Hepatocyte (in vitro differentiated cells): ENCODE measurements at regions not wholly inside any gene's neighbourhood (a gene's known extent, or its start where the extent isn't known, plus 50 kb on each side); places are given as distances from the start of the nearest gene placed in this dataset.

Experiments
- DNase-seq: peaks from one replicate; pipeline ENCODE4 v3.0.0-alpha.2; 2016; ENCODE audit warnings: low spot score
- H2AFZ ChIP-seq: fragments of 200-600 bp; sonication (generic); 2 replicates; pipeline ENCODE4 v1.6.0; 2016; ENCODE audit warnings: antibody characterized with exemption, mild to moderate bottlenecking
- H3K27ac ChIP-seq: fragments of 200-600 bp; sonication (generic); 2 replicates; pipeline ENCODE4 v1.5.1; 2016; ENCODE audit warnings: mild to moderate bottlenecking
- H3K27me3 ChIP-seq: fragments of 200-600 bp; sonication (generic); 2 replicates; pipeline ENCODE4 v1.6.1; 2016
- H3K36me3 ChIP-seq: fragments of 200-600 bp; sonication (generic); replicated peaks from 2 replicates; pipeline ENCODE4 v1.5.1; 2016; ENCODE audit warnings: low read depth; ENCODE audit not compliant: insufficient read depth
- H3K4me1 ChIP-seq: fragments of 200-600 bp; sonication (generic); 2 replicates; pipeline ENCODE4 v1.5.1; 2016; ENCODE audit warnings: mild to moderate bottlenecking, moderate library complexity; ENCODE audit not compliant: insufficient read depth
- H3K4me2 ChIP-seq: fragments of 200-600 bp; sonication (generic); 2 replicates; pipeline ENCODE4 v1.6.0; 2016
- H3K4me3 ChIP-seq: fragments of 200-600 bp; sonication (generic); 2 replicates; pipeline ENCODE4 v1.5.1; 2016; ENCODE audit warnings: mild to moderate bottlenecking
- H3K79me2 ChIP-seq: fragments of 200-600 bp; sonication (generic); 2 replicates; pipeline ENCODE4 v1.6.0; 2017; ENCODE audit warnings: mild to moderate bottlenecking
- H3K9me2 ChIP-seq: fragments of 200-600 bp; sonication (generic); replicated peaks from 2 replicates; pipeline ENCODE4 v1.6.0; 2017; ENCODE audit warnings: mild to moderate bottlenecking; ENCODE audit not compliant: insufficient read depth
- H3K9me3 ChIP-seq: fragments of 200-600 bp; sonication (generic); 2 replicates; pipeline ENCODE4 v1.5.1; 2016; ENCODE audit warnings: low read depth, mild to moderate bottlenecking
- H4K20me1 ChIP-seq: fragments of 200-600 bp; sonication (generic); 2 replicates; pipeline ENCODE4 v1.6.0; 2016; ENCODE audit warnings: mild to moderate bottlenecking; ENCODE audit not compliant: insufficient read depth, poor library complexity, severe bottlenecking
- EZH2 ChIP-seq: fragments of 200-600 bp; sonication (generic); IDR thresholded peaks from 2 replicates; pipeline ENCODE4 v1.6.1; 2016; ENCODE audit warnings: antibody characterized with exemption, mild to moderate bottlenecking, borderline replicate concordance
- EZH2phosphoT487 ChIP-seq: fragments of 200-600 bp; sonication (generic); IDR thresholded peaks from one replicate; pipeline ENCODE4 v1.6.1; 2018; ENCODE audit warnings: antibody characterized with exemption, mild to moderate bottlenecking, low read depth, moderate library complexity; ENCODE audit not compliant: unreplicated experiment, severe bottlenecking
- WGBS: methylation state at CpG from one replicate; pipeline ENCODE4 v1.1.6; 2016; ENCODE audit warnings: low lambda C conversion rate; ENCODE audit errors: missing lambda C conversion rate; 5-methylcytosine and 5-hydroxymethylcytosine counted together
- TF ChIP-seq, protein P1 (sequence below): fragments of 200-600 bp; sonication (generic); IDR thresholded peaks from 2 replicates; pipeline ENCODE4 v1.5.1; 2016; ENCODE audit warnings: antibody characterized with exemption, mild to moderate bottlenecking; ENCODE audit not compliant: poor library complexity

DNA sequence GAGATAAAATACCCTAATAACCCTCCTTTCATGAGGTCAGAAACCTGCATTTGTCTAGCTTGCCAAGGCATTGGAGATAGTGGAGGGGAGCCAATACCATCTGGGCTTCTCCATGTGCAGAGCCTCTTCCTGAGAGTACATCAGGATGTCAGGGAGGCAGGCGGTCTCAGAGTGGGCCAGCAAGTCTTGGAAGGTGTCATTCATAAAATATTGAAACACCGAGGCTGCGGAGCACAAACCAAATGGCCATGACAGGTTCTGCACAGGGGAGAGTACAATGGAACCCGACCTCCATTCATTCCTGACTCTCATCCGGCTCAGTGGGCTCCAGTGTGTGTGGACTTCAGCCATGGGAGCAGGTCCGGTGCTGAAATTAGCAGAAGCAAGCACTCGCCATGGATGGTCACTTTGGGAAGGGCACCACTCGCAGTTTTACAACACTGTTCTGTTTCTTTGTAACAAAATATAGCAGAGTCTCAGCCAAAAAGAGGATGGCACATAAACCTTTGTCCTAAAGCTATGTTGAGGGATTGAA is 446.6 kb downstream of the SIPA1L2 start:
- H4K20me1 ChIP-seq, result no peaks in the 10 kb centered on the region
- 85% methylated on average over 8 of the region's 8 CpGs for WGBS
- H3K4me1 ChIP-seq, result no peaks in the 10 kb centered on the region
- DNase-seq, result no peak
- H3K9me3 ChIP-seq, result no peaks in the 10 kb centered on the region
- no peak overlapping the region for H2AFZ ChIP-seq
- no peak overlapping the region for H3K4me2 ChIP-seq
- no peaks in the 10 kb centered on the region for H3K79me2 ChIP-seq
- H3K36me3 ChIP-seq, result no peaks in the 10 kb centered on the region
- H3K9me2 ChIP-seq, result no peaks in the 10 kb centered on the region
- no peaks in the 10 kb centered on the region for H3K27me3 ChIP-seq
- no peak overlapping the region for H3K4me3 ChIP-seq
- no peak for TF ChIP-seq EZH2phosphoT487
- no peak for TF ChIP-seq EZH2
- TF ChIP-seq, protein P1, sequence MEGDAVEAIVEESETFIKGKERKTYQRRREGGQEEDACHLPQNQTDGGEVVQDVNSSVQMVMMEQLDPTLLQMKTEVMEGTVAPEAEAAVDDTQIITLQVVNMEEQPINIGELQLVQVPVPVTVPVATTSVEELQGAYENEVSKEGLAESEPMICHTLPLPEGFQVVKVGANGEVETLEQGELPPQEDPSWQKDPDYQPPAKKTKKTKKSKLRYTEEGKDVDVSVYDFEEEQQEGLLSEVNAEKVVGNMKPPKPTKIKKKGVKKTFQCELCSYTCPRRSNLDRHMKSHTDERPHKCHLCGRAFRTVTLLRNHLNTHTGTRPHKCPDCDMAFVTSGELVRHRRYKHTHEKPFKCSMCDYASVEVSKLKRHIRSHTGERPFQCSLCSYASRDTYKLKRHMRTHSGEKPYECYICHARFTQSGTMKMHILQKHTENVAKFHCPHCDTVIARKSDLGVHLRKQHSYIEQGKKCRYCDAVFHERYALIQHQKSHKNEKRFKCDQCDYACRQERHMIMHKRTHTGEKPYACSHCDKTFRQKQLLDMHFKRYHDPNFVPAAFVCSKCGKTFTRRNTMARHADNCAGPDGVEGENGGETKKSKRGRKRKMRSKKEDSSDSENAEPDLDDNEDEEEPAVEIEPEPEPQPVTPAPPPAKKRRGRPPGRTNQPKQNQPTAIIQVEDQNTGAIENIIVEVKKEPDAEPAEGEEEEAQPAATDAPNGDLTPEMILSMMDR, result no peak
- H3K27ac ChIP-seq, result no peak overlapping the region

DNA sequence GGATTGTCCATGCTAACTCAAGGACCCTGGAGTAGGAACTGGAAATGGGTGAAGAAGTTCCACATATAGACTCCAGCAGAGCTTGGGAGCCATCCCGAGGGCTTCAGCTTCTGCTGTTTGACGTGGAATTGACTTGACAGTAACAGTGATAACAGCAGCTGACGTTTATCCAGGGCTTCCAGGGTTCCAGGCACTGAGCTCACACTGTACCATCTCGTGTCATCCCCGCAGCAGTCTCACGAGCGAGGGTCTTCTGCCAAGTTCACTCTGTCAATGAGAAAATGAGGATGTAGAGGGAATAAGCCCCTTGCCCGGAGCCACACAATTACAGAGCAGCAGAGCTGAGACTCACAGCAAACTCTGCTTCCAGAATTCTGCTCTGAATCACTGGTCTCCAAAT is 447.7 kb downstream of the SIPA1L2 start:
- H4K20me1 ChIP-seq, result no peaks in the 10 kb centered on the region
- 52% methylated on average over 8 of the region's 8 CpGs for WGBS
- H3K27me3 ChIP-seq, result no peaks in the 10 kb centered on the region
- no peak for TF ChIP-seq EZH2
- TF ChIP-seq, protein P1, result no peak
- TF ChIP-seq EZH2phosphoT487, result no peak
- DNase-seq, result no peak
- H3K27ac ChIP-seq, result no peak overlapping the region
- H3K4me1 ChIP-seq, result no peaks in the 10 kb centered on the region
- no peaks in the 10 kb centered on the region for H3K9me3 ChIP-seq
- no peak overlapping the region for H2AFZ ChIP-seq
- H3K4me2 ChIP-seq, result no peak overlapping the region
- no peaks in the 10 kb centered on the region for H3K79me2 ChIP-seq
- no peaks in the 10 kb centered on the region for H3K36me3 ChIP-seq
- H3K4me3 ChIP-seq, result no peak overlapping the region
- H3K9me2 ChIP-seq, result no peaks in the 10 kb centered on the region

DNA sequence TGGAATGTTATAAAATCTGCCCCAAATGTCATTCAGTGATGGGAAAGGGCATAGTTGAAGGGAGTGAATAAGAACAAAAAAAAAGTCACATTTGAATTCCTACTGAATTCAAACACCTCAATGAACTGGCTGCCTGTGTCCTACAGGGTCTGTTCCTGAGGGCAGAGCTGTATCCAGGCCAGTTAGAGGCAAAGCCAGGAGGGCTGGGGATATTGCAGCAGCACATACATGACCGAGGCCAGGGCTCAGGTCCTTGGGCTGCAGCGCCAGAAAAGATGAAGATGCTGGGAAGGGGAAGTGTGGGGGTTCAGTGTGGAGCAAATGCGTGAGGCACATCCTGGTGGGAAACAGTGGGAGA is 449.2 kb downstream of the SIPA1L2 start:
- H2AFZ ChIP-seq, result no peak overlapping the region
- H3K79me2 ChIP-seq, result no peaks in the 10 kb centered on the region
- no peak overlapping the region for H3K4me3 ChIP-seq
- no peaks in the 10 kb centered on the region for H3K27me3 ChIP-seq
- TF ChIP-seq EZH2 (no peak), EZH2phosphoT487 (no peak)
- TF ChIP-seq, protein P1, result no peak
- no peaks in the 10 kb centered on the region for H3K36me3 ChIP-seq
- H3K9me2 ChIP-seq, result no peaks in the 10 kb centered on the region
- DNase-seq, result no peak
- no peaks in the 10 kb centered on the region for H4K20me1 ChIP-seq
- WGBS, result 97% methylated on average over 3 of the region's 3 CpGs
- no peak overlapping the region for H3K27ac ChIP-seq
- no peaks in the 10 kb centered on the region for H3K4me1 ChIP-seq
- H3K4me2 ChIP-seq, result no peak overlapping the region
- no peaks in the 10 kb centered on the region for H3K9me3 ChIP-seq
